ENCODE measurements at regions not wholly inside any gene's neighbourhood (a gene's known extent, or its start where the extent isn't known, plus 50 kb on each side); places are given as distances from the start of the nearest gene placed in this dataset.
"Not testable (repeated sequence)": the region's sequence is repeated elsewhere in the genome, so short reads cannot be mapped to it uniquely, and the experiment has no call there.

- DNase-seq: no peak
These were observed 160.1 kb downstream of the TBX15 start for GRCh38 chr1:118828038-118828437.

- DNase-seq: no peak
These were observed 160.5 kb downstream of the TBX15 start for GRCh38 chr1:118827636-118828035.

- no peak for DNase-seq
These were observed 160.9 kb downstream of the TBX15 start for GRCh38 chr1:118827207-118827606.

GRCh38 chr1:118826669-118827068 lies 161.5 kb downstream of the TBX15 start:
- no peak for DNase-seq

- no peak for DNase-seq
These were observed 162.5 kb downstream of the TBX15 start for GRCh38 chr1:118825619-118826018.

GRCh38 chr1:118821801-118822200 lies 166.3 kb downstream of the TBX15 start:
- DNase-seq: no peak

- no peak for DNase-seq
These were observed 167.3 kb downstream of the TBX15 start for GRCh38 chr1:118820864-118821263.

- DNase-seq: no peak
These were observed 172.2 kb downstream of the TBX15 start for GRCh38 chr1:118815909-118816308.

GRCh38 chr1:118812555-118812954 lies 175.6 kb downstream of the TBX15 start:
- DNase-seq: no peak

GRCh38 chr1:118811156-118811555 lies 177.0 kb downstream of the TBX15 start:
- DNase-seq: no peak

- no peak for DNase-seq
These were observed 178.6 kb downstream of the TBX15 start for GRCh38 chr1:118809586-118809985.

GRCh38 chr1:118803128-118803527 lies 185.0 kb downstream of the TBX15 start:
- DNase-seq: not testable (repeated sequence)

GRCh38 chr1:118791094-118791691 lies 196.9 kb downstream of the TBX15 start:
- no peak for DNase-seq

- peak; percentile 86 for DNase-seq
These were observed 199.7 kb downstream of the TBX15 start for GRCh38 chr1:118788463-118788862.

GRCh38 chr1:118786454-118787155 lies 201.5 kb downstream of the TBX15 start:
- no peak for DNase-seq

- DNase-seq: no peak
These were observed 202.9 kb downstream of the TBX15 start for GRCh38 chr1:118785246-118785645.

- DNase-seq: peak; percentile 74
These were observed 204.9 kb downstream of the TBX15 start for GRCh38 chr1:118783095-118783758.

GRCh38 chr1:118773656-118774055 lies 214.5 kb downstream of the TBX15 start:
- no peak for DNase-seq

- no peak for DNase-seq
These were observed 220.2 kb downstream of the TBX15 start for GRCh38 chr1:118767971-118768370.

- DNase-seq: no peak
These were observed 234.2 kb downstream of the TBX15 start for GRCh38 chr1:118753976-118754375.

GRCh38 chr1:118751166-118751565 lies 237.0 kb downstream of the TBX15 start:
- no peak for DNase-seq

- DNase-seq: no peak
These were observed 243.7 kb downstream of the TBX15 start for GRCh38 chr1:118744420-118744819.

- no peak for DNase-seq
These were observed 248.6 kb downstream of the TBX15 start for GRCh38 chr1:118739501-118739900.

GRCh38 chr1:118736322-118736721 lies 251.8 kb downstream of the TBX15 start:
- no peak for DNase-seq
